HEK293T (cell line): ENCODE measurements at regions not wholly inside any gene's neighbourhood (a gene's known extent, or its start where the extent isn't known, plus 50 kb on each side); places are given as distances from the start of the nearest gene placed in this dataset.
"Not testable (repeated sequence)": the region's sequence is repeated elsewhere in the genome, so short reads cannot be mapped to it uniquely, and the experiment has no call there.

Experiments used
- BHLHE40 ChIP-seq: fragments of 450-650 bp; IDR thresholded peaks from 2 replicates; pipeline ENCODE4 v1.6.1; 2016; ENCODE audit warnings: mild to moderate bottlenecking, moderate library complexity, borderline replicate concordance
- FOXA1 ChIP-seq: fragments of 450-650 bp; IDR thresholded peaks from 2 replicates; pipeline ENCODE4 v1.6.1; 2016; ENCODE audit warnings: mild to moderate bottlenecking
- FOXK2 ChIP-seq: fragments of 450-650 bp; IDR thresholded peaks from 2 replicates; pipeline ENCODE4 v1.6.1; 2016; ENCODE audit warnings: mild to moderate bottlenecking
- FOXM1 ChIP-seq: fragments of 450-650 bp; IDR thresholded peaks from 2 replicates; pipeline ENCODE4 v1.6.1; 2017; ENCODE audit warnings: mild to moderate bottlenecking, borderline replicate concordance
- HDGF ChIP-seq: fragments of 450-650 bp; IDR thresholded peaks from 2 replicates; pipeline ENCODE4 v1.6.1; 2017; ENCODE audit warnings: antibody characterized with exemption, borderline replicate concordance
- LEF1 ChIP-seq: fragments of 450-650 bp; IDR thresholded peaks from 2 replicates; pipeline ENCODE4 v1.6.1; 2017; ENCODE audit warnings: mild to moderate bottlenecking, borderline replicate concordance
- SP1 ChIP-seq: fragments of 450-650 bp; IDR thresholded peaks from 2 replicates; pipeline ENCODE4 v1.6.1; 2017
- SUZ12 ChIP-seq: fragments of 450-650 bp; IDR thresholded peaks from 2 replicates; pipeline ENCODE4 v1.6.1; 2016; ENCODE audit warnings: mild to moderate bottlenecking
- TARDBP ChIP-seq: fragments of 450-650 bp; IDR thresholded peaks from 2 replicates; pipeline ENCODE4 v1.6.1; 2016

DNA sequence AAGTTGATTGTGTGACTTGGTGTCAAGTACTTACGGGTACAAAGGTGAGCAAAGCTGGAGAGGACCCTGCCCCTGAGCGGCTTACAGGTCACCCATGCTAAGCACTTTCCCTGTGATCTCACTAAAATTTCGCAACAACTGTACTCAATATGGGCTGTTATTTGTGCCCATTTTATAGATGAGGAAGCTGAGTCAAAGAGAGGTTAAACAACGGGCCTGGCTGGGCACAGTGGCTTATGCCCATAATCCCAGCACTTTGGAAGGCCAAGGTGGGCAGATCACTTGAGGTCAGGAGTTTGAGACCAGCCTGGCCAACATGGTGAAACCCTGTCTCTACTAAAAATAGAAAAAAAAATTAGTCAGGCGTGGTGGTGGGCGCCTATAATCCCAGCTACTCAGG lies 67.5 kb upstream of the ARL8B start:
- TF ChIP-seq FOXK2, LEF1, FOXM1, SP1, SUZ12, FOXA1, TARDBP, HDGF, BHLHE40: not testable (repeated sequence)
